Smooth muscle cell of the brain vasculature (primary cell): ENCODE measurements at regions not wholly inside any gene's neighbourhood (a gene's known extent, or its start where the extent isn't known, plus 50 kb on each side); places are given as distances from the start of the nearest gene placed in this dataset.

Source experiments
- DNase-seq: peaks from one replicate; pipeline ENCODE4 v3.0.0-alpha.2; 2012; ENCODE audit warnings: low read depth, low spot score

DNA sequence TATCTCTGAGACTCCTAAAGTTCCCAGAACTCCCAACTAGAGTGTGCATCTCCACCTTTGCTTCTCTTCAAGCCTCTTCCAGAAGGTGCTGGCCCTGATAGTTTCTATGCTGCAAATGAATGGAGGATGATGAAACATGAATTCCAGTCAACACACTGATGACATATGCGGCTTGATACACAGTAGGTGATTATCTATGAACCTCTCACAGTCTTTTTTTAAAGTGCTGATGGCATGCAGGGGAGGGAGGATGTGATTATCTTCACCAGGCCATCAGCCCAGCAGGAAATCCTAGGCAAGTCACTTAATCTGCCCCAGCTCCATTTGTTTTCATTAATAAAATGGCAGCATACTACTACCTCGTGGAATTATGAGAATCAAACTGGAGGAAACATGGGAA is 548.5 kb downstream of the SOX6 start:
- no peak for DNase-seq

- no peak for DNase-seq
Observed at GRCh38 chr11:15810082-15810481, 546.3 kb downstream of the SOX6 start.

- DNase-seq, result no peak
Observed at GRCh38 chr11:15810525-15810924, 545.8 kb downstream of the SOX6 start.

DNA sequence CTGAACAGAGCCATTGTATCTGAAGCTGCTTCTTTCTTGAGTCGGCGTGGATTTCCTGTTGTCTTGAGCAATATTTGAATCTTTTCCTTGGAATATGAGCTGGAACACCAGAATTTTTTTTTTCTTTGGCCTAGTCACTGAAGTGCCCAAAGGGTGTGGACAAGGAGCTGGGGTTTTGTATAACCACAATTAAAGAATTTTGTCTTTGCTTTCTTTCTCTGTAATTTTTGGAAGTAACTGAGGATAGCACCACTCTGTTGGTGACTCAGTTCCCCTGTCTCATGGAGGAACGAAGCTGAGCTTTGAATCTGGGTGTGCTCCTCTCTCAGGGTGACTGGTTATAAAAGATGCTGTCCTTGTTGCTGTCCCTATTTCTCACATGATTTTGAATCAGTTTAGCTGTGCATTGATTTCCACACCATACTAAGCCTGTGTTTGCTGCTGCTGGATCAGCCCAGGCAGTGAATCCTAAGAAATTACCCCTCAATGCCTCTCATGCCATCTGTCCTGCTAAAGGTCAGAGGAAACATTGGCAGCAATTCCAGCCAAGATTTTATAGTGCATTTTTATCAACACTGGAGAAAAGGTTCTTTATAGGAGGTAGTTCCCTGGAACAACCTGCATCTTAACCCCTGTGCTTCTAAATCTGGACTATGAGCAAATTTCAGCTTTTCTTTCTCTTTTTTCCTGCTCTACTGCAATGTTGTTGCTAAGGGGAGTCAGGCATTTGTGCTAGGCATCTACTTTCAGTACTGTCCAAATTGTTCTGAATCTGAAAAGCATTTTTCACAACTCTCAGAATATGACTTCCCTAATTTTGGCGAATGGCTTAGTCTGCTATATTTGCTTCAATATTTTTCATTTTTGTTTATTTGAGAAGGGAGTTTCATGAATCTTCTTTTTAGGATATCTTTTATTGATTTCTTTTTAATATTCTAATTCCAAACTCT is 540.8 kb downstream of the SOX6 start:
- no peak for DNase-seq

DNA sequence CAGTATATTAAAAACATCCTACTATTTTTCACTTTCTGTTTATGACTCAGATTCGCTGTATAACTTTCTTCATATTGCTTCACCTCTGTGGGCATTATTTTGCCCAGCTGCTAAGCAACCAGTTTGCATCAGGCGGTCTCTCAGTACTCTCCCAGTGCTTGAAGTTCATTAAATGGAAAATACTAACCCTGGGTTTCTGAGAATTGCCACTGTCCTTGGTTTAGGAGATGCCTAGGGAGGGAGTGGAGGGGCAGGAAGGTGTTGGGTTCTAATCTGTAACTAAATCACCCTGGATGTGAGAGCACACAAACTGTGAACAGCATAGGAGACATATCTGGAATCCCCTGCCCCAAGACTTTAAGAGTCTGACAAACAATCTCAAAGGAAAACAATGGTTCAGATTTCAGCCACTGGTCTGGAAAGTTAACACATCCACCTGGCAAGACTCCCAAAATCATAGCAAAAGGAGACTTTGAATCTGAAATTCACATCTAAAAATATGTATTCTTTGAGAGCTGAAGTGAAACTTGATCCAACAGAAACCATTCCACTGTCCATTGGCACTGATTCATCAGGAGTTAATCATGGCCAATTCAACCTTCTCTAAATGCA is 540.0 kb downstream of the SOX6 start:
- DNase-seq, result peak; percentile 65

DNA sequence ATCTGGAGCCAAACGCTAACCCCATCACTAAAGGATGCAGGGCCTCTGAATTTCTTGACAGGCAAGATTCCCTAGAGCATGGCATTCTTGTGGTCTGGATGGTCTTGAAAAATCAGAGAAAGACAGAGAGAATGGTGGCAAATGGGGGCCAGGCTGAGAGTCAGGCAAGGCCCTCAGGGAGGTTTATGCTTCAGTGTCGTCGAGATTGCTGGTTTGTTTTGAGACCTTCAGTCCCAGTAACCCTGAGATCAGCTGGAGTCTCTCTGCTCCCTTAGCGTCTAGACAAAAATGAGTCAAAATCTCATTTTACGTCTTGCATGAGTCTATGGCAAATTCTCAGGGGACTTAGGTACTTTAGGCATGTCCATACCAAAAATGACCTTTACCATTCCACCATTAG is 539.3 kb downstream of the SOX6 start:
- no peak for DNase-seq

DNA sequence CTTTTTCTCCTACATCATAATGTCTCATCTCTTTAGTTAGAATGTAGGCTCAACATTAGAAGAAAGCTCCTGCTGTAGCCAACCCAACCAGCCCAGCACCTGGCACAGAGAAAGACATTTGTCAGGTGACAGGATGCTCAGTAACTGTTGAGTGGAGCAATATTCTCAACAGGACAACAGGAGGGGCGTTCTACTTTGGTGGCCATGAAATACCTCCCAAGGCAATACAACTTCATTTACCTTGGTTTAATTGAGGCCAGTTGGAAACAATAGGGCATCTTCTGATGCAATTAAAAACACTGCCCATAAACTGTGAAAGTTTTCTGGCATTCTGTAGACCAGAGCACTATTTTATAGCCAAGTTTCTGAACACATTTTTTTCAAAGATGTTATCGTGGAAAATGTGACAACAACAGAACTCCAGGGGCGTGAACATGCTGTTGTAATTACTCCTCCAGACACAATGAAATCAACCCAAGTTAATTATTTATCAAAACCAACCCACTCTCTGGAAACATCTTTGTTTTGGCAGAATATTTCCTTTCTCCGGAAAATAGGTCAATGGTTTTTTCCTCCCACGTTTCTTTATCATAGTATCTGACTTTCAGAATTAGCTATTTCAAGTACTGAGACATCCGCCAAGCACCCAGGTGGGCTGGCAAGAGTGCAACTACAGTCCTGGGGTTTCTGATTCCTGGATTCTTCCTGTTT is 538.1 kb downstream of the SOX6 start:
- DNase-seq, result no peak

DNA sequence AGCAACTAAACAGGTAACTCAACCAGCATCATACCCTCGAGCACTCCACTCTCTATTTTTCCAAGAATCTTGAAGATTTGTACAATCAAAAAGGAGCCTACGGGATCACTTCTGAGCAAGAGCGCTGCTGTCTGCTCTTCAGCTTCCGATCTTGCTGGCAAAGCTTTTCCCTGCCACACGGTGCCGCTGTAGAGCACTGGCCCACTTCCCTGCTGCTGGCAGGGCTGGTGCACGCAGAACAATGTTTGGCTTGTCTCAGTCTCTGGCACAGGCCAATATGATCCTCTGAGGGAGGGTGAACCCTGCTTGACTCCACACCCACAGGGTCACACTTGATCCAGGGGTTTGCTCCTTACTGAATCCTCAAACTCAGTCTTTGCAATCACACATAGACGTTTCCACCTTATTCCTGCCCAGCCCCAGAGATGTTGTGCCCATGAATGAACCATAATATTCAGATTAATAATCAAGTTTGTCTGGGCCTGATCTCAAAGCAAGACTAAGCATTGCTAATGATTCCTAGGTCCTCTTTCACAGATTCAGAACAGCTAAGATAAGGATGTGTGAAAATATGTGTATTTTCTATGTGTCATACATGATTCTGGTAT is 536.6 kb downstream of the SOX6 start:
- no peak for DNase-seq

DNA sequence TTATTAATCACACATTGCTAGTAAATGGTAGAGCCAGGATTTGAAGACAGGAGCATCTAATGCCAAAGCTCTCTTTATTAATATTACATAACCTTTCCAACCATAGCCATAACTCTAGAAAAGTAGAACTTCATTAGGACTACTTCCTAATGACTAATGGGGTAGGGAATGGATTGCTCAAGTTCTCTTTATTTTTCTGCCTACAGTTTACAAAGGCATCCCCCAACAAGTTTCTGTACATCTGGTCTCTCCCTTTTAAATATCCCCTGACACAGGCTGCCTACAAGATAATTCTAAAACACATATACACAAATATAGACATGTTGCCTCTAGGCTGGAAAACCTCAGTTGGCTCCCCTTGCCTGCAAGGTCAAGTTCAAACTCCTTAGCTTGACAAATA is 534.9 kb downstream of the SOX6 start:
- DNase-seq, result no peak

DNA sequence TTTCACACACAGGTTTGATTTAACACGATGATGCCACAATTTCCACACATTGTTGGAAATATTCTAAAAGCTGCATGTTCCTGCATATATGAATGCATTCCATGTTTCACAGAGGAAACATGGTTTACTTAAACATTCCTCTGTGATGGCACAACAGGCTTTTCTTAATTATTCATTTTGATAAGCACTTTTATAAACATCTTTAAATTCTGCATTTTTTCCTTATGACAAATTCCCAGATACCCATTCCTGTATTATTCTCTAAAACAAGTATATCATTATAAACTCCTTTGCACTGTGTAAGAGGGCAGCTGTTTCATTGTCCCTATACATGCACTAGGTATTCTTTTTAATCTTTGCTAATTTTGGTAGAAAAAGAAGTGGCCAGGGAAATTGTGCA is 532.3 kb downstream of the SOX6 start:
- no peak for DNase-seq

GRCh38 chr11:15825976-15826650 is 530.2 kb downstream of the SOX6 start:
- no peak for DNase-seq

GRCh38 chr11:15826826-15827225 is 529.5 kb downstream of the SOX6 start:
- no peak for DNase-seq

DNA sequence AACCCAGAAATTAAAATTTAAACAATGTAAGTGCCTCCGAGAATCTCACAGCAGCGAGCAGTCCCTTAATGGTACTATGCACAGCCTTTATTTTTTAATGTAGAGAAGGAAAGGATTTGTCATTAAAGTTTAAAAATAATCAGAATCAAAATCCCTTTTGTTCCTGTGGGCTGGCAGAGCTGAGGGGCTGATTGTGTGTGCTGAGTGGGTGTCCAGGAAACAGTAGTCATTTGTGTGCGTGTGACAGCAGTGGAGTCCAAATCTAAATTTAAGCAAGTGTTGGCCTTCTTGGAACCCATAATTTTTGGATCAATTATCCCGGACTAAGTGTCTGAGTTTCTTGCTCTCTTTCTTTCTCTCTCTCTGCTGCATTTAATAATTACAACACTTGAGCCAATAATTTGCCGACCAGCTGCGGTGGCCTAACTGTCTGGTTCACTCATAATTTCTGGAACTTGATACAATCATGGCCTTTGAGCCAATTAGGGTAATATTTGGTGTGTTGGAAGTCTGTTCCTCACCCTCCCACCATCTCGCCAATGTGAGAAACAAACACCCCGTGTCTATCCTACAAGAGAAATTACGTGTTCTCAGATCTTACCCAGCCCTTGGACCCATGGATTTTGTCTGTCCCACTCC is 528.0 kb downstream of the SOX6 start:
- DNase-seq, result no peak

DNA sequence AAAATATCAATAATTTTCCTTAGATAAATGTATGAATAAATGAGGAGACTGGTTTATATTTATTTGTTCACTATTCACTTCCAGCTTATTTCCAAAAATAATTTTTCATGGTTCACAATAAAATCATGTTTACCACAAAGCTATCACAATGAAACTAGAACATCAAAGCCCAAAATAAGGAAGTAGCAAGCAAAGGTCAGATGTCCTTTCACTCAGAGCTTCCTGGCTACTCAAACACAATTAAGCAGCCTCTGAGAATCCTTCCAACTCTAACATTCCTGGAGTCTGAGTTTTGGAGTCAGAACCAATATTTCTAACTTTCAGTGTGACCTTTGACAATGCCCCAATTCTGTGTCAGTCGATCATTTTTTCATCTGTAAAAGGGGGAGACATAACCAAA is 527.0 kb downstream of the SOX6 start:
- DNase-seq, result no peak

DNA sequence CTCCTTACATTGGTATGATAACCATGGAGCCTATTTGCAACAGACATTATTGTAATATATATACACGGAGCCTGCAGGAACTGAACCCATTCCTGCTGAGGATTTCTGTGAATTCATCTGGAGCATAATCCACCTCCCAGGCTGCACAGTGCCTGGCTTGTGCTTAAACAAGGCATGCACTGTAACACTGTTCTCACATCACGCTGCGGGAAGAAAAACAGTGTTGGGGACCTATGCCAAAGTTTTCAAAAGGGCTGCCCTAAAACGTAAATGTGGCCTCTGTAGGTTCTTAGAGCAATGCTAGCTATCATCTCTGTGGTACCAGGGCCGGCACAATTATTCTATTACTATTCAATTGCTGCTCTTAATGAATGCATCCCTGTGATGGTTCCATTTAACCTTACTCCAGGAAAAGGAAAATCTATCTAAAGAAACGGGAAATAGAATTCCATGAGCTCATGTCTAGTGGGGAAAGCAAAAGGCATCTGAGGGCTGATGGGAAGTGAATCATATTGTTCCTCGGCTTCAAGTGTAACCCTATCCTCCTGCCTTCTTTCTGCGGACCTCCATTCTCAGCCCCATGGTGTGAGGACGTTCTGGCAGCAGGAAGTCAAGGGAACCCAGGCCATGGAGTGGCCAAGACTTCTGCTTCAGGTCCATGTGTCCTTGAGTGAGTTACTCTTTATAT is 525.5 kb downstream of the SOX6 start:
- DNase-seq, result no peak

DNA sequence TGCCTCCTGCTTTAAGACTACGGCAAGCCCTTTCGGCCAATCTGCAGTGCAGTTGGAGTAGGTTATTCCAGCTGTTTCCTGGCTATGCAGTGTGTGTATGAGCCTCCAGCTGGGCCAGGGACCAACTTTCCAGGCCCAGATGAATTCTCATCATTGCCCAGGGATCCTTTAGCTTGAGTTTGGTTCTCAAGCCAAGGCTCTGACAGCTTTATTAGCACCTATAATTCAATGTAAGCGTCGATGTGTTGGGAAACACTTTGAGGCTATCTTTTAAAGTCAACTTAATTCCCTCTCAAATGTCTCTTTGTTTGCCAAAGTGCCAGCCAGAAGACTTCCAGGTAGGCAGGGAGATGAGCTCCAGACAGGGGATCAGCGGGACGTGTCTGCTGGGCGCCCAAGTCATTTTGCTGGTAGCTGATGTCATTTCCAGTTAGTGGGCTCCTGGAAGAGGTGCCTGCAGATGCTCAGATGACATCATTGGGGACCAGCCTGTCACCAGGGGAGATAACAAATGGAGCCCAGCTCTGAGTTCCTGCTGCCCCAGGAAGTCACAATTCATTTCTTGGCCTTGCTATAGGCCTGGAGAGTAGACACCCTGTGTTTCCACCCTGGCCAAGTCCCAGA is 520.4 kb downstream of the SOX6 start:
- DNase-seq, result no peak

GRCh38 chr11:15836795-15837194 is 519.6 kb downstream of the SOX6 start:
- no peak for DNase-seq

DNA sequence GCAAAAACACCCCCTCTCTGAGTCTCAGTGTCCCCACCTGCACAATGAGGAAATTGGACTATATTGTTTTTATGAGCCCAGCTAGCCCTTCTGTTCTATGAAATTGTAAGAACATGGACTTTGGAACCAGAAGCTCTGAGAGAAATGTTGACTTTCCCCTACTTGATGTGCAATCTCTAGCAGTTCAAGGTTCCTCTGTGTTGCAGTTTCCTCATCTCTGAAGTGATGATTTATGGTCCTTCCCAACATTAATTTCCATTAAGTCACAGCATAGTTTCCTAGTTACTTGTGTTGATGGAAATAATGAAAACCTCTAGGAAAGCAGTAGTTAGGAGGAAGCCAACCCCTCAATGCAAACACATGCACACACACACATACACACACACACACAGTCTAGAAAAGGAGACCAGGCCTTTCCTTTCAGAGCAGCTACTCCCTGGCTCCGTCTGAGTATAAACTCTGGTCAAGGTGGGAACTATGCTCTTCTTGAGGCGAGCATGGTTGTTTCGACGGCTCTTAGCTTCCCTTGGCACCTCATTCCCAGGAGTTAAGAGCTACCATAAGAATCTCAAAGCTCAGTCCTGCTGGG is 518.4 kb downstream of the SOX6 start:
- no peak for DNase-seq

DNA sequence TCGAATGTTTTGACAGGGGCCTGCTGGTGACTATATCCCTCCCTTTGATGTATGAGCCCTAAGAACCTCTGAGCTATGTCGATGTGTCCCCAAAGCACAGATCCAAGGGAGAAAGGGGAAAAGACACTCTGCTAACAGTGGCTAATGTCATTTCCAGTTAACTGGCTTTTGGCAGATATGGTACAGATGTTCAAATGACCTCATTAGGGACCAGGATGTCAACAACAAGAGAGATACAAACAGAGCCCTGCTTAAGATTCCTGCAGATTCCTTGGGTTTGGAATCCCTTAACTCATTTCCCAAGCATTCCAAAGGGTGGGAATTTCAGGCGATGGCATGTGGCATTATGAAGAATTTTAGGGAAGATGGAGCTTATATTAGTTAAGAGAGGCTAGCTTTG is 517.3 kb downstream of the SOX6 start:
- DNase-seq, result no peak

GRCh38 chr11:15840966-15841365 is 515.4 kb downstream of the SOX6 start:
- no peak for DNase-seq
